Panc1 (cell line): ENCODE measurements at regions not wholly inside any gene's neighbourhood (a gene's known extent, or its start where the extent isn't known, plus 50 kb on each side); places are given as distances from the start of the nearest gene placed in this dataset.

Experiments
- CTCF ChIP-seq: fragments of 450-650 bp; IDR thresholded peaks from 2 replicates; pipeline ENCODE4 v1.5.1; 2017; ENCODE audit warnings: mild to moderate bottlenecking
- POLR2AphosphoS5 ChIP-seq: IDR thresholded peaks from 2 replicates; pipeline ENCODE4 v1.6.1; 2012; ENCODE audit warnings: mild to moderate bottlenecking, low read depth, low read length, moderate library complexity
- REST ChIP-seq, 2 experiments: IDR thresholded peaks; 2 replicates each; pipeline ENCODE4 v1.6.1; 2011 to 2012; ENCODE audit warnings: low read depth in 2 of 2, control low read depth in 1 of 2, low read length in 1 of 2, mild to moderate bottlenecking in 1 of 2, moderate library complexity in 1 of 2; ENCODE audit not compliant: insufficient read depth in 1 of 2
- SIN3A ChIP-seq: IDR thresholded peaks from 2 replicates; pipeline ENCODE4 v1.6.1; 2012; ENCODE audit warnings: low read depth, mild to moderate bottlenecking, low read length, moderate library complexity, borderline replicate concordance; ENCODE audit not compliant: insufficient read depth
- TCF7L2 ChIP-seq: IDR thresholded peaks from 2 replicates; pipeline ENCODE4 v1.6.1; 2011; ENCODE audit warnings: mild to moderate bottlenecking, low read depth, low read length, inconsistent platforms

GRCh38 chr2:100744184-100744583 lies 75.8 kb upstream of the NPAS2 start:
- no peak for TF ChIP-seq POLR2AphosphoS5
- TF ChIP-seq CTCF: no peak
- TF ChIP-seq TCF7L2: no peak
- TF ChIP-seq REST (IDR thresholded peaks at IDR 0.05; ENCODE audit: insufficient read depth in 1 of 2, low read depth in 2 of 2, low read length in 1 of 2): no peak
- TF ChIP-seq SIN3A: no peak
